HEK293 (cell line): ENCODE measurements at regions not wholly inside any gene's neighbourhood (a gene's known extent, or its start where the extent isn't known, plus 50 kb on each side); places are given as distances from the start of the nearest gene placed in this dataset.

Experiments
- CTCF ChIA-PET: fragments of 350-600 bp; formaldehyde crosslinking; extraction: SDS; loops from one replicate; lab custom pipeline; 2021; ENCODE audit warnings: antibody characterized with exemption; lab: Yijun Ruan, JAX
- POLR2A ChIA-PET: fragments of 300-600 bp; formaldehyde crosslinking; extraction: SDS; loops from one replicate; lab custom pipeline; 2020; ENCODE audit warnings: antibody characterized with exemption, inconsistent platforms; lab: Yijun Ruan, JAX
- H3K27ac ChIP-seq: fragments of 200-500 bp; sonication (Bioruptor generic); 2 replicates; pipeline ENCODE4 v1.5.1; 2014; ENCODE audit warnings: low read depth, low read length, control low read depth, inconsistent platforms; ENCODE audit errors: extremely low read depth
- H3K36me3 ChIP-seq, 2 experiments: fragments of 200-500 bp in 1 of 2; sonication (Bioruptor generic) in 1 of 2; 1 replicate in 1 of 2; 2 replicates in 1 of 2; pipeline ENCODE4 v1.5.1; 2014 to 2017; ENCODE audit warnings: inconsistent platforms in 2 of 2, low read length in 2 of 2; ENCODE audit not compliant: control insufficient read depth in 2 of 2, insufficient read depth in 1 of 2
- H3K4me1 ChIP-seq: fragments of 200-500 bp; sonication (Bioruptor generic); 2 replicates; pipeline ENCODE4 v1.5.1; 2014; ENCODE audit warnings: mild to moderate bottlenecking, low read length, inconsistent platforms; ENCODE audit not compliant: control insufficient read depth, insufficient read depth
- H3K4me3 ChIP-seq: 2 replicates; pipeline ENCODE4 v1.5.1; 2011; ENCODE audit warnings: low read depth, mild to moderate bottlenecking, control low read depth, low read length, moderate library complexity
- H3K9me3 ChIP-seq: fragments of 200-500 bp; sonication (Bioruptor generic); 2 replicates; pipeline ENCODE4 v1.5.1; 2014; ENCODE audit warnings: low read depth, low read length, inconsistent platforms; ENCODE audit not compliant: control insufficient read depth, insufficient read depth
- GLI2 ChIP-seq: fragments of 450-650 bp; formaldehyde crosslinking; IDR thresholded peaks from 2 replicates; pipeline ENCODE4; 2017; ENCODE audit warnings: missing biosample characterization, missing genetic modification characterization, low read depth, borderline replicate concordance
- KLF9 ChIP-seq: fragments of 450-650 bp; formaldehyde crosslinking; IDR thresholded peaks from 2 replicates; pipeline ENCODE4 v1.5.1; 2016; ENCODE audit warnings: missing biosample characterization, missing genetic modification characterization, low read depth
- OVOL3 ChIP-seq: fragments of 450-650 bp; formaldehyde crosslinking; IDR thresholded peaks from 2 replicates; pipeline ENCODE4 v1.5.1; 2016; ENCODE audit warnings: missing biosample characterization, missing genetic modification characterization
- PATZ1 ChIP-seq: fragments of 450-650 bp; formaldehyde crosslinking; IDR thresholded peaks from 2 replicates; pipeline ENCODE4 v1.5.1; 2016; ENCODE audit warnings: missing biosample characterization, missing genetic modification characterization
- ZBTB17 ChIP-seq: fragments of 450-650 bp; formaldehyde crosslinking; IDR thresholded peaks from 2 replicates; pipeline ENCODE4 v1.5.1; 2016; ENCODE audit warnings: missing biosample characterization, missing genetic modification characterization
- ZNF184 ChIP-seq: fragments of 450-650 bp; IDR thresholded peaks from 2 replicates; pipeline ENCODE4 v1.5.1; 2018; ENCODE audit warnings: missing biosample characterization, mild to moderate bottlenecking, missing genetic modification characterization
- ZNF341 ChIP-seq: fragments of 450-650 bp; formaldehyde crosslinking; IDR thresholded peaks from 2 replicates; pipeline ENCODE4; 2016; ENCODE audit warnings: low read depth, missing biosample characterization, missing genetic modification characterization
- ZNF391 ChIP-seq: fragments of 450-650 bp; formaldehyde crosslinking; IDR thresholded peaks from 2 replicates; pipeline ENCODE4 v1.5.1; 2016; ENCODE audit warnings: low read depth, missing biosample characterization, missing genetic modification characterization, borderline replicate concordance
- ZNF558 ChIP-seq: fragments of 450-650 bp; formaldehyde crosslinking; IDR thresholded peaks from 2 replicates; pipeline ENCODE4 v1.5.1; 2016; ENCODE audit warnings: missing biosample characterization, missing genetic modification characterization
- ZNF585B ChIP-seq: fragments of 450-650 bp; formaldehyde crosslinking; IDR thresholded peaks from 2 replicates; pipeline ENCODE4 v1.5.1; 2016; ENCODE audit warnings: missing biosample characterization, missing genetic modification characterization
- TF ChIP-seq, protein P1 (sequence below): fragments of 450-650 bp; formaldehyde crosslinking; IDR thresholded peaks from 2 replicates; pipeline ENCODE4 v1.5.1; 2016; ENCODE audit warnings: missing biosample characterization, missing genetic modification characterization
- TF ChIP-seq, protein P2 (sequence below): fragments of 450-650 bp; formaldehyde crosslinking; IDR thresholded peaks from 2 replicates; pipeline ENCODE4 v1.5.1; 2016; ENCODE audit warnings: missing biosample characterization, missing genetic modification characterization

DNA sequence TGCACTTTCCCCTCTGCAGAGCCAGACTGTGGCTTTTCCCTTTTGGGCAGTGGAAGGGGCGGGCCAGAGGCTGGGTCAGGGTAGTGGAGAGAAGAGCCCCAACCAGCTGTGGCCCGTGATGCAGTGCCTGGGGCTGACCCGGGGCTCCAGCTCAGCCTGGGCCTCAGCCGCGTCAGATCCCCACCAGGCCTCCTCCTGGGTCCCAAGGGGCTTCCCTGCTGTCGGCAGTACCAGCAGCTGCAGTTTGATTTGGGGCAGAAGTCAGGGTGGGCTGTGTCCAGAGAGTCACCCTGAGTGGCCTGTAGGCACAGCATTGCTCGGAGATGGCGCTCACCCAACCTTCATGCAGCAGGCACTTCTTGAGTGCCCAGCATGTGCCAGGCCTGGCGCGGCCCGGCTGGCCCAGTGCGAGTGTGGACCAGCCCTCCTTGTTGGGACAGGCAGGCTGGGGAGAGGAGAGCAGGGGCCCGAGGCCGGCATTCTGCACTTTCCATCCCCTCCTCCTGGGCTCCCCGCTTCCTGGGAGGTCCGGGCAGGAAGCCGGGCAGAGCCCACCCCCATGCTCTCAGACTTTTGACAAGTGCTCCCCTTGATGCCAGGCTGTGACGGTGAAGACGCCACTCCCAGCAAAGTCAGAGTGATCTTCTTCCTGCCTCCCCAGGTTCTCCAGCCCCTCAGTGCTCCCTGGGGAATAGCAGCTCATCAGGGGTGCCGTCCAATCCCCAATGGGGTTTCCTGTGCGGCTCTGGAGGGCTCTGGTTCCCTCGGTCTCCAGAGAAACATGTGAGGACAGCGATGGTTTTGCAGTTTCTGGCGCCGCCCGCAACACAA is 88.3 kb upstream of the COL5A1 start (continued):
- no peak for TF ChIP-seq PATZ1 (tag by site-specific recombination)
- no peak for TF ChIP-seq OVOL3 (tag by site-specific recombination)
- TF ChIP-seq ZNF341 (tag by site-specific recombination), result peak; percentile 30
- TF ChIP-seq GLI2 (tag by site-specific recombination), result no peak

- TF ChIP-seq ZNF391 (tag by site-specific recombination) (no peak), ZNF585B (tag by site-specific recombination) (no peak), ZNF558 (tag by site-specific recombination) (no peak)
- TF ChIP-seq, all 188 proteins: peak for 0
- Histone ChIP-seq H3K4me1 (0 out of 2 replicates have a peak, but pooled peaks cover 3% of the 10 kb centered on the region), H3K9me3 (no peaks in the 10 kb centered on the region), H3K27ac (no peak overlapping the region), H3K4me3 (no peak overlapping the region), H3K36me3 (no peaks in the 10 kb centered on the region)
- ChIA-PET POLR2A (no interaction called here), CTCF (interaction anchor here (1.1 kb wide), 1 partner anchor 49 kb away, joined by 3 read pairs; no protein-coding TSS in a partner anchor)
Observed at GRCh38 chr9:134553996-134554372, 87.6 kb upstream of the COL5A1 start.

GRCh38 chr9:134554373-134555093 is 87.1 kb upstream of the COL5A1 start:
- Histone ChIP-seq H3K27ac (no peak overlapping the region), H3K36me3 (no peaks in the 10 kb centered on the region), H3K9me3 (no peaks in the 10 kb centered on the region), H3K4me3 (no peak overlapping the region), H3K4me1 (0 out of 2 replicates have a peak, but pooled peaks cover 3% of the 10 kb centered on the region)
- TF ChIP-seq, protein P1, sequence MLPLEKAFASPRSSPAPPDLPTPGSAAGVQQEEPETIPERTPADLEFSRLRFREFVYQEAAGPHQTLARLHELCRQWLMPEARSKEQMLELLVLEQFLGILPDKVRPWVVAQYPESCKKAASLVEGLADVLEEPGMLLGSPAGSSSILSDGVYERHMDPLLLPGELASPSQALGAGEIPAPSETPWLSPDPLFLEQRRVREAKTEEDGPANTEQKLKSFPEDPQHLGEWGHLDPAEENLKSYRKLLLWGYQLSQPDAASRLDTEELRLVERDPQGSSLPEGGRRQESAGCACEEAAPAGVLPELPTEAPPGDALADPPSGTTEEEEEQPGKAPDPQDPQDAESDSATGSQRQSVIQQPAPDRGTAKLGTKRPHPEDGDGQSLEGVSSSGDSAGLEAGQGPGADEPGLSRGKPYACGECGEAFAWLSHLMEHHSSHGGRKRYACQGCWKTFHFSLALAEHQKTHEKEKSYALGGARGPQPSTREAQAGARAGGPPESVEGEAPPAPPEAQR, result no peak
- TF ChIP-seq, protein P2, sequence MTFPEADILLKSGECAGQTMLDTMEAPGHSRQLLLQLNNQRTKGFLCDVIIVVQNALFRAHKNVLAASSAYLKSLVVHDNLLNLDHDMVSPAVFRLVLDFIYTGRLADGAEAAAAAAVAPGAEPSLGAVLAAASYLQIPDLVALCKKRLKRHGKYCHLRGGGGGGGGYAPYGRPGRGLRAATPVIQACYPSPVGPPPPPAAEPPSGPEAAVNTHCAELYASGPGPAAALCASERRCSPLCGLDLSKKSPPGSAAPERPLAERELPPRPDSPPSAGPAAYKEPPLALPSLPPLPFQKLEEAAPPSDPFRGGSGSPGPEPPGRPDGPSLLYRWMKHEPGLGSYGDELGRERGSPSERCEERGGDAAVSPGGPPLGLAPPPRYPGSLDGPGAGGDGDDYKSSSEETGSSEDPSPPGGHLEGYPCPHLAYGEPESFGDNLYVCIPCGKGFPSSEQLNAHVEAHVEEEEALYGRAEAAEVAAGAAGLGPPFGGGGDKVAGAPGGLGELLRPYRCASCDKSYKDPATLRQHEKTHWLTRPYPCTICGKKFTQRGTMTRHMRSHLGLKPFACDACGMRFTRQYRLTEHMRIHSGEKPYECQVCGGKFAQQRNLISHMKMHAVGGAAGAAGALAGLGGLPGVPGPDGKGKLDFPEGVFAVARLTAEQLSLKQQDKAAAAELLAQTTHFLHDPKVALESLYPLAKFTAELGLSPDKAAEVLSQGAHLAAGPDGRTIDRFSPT (tag by site-specific recombination), result no peak
- peak; percentile 65 for TF ChIP-seq ZBTB17
- TF ChIP-seq KLF9 (tag by site-specific recombination), result no peak
- no peak for TF ChIP-seq ZNF184 (tag by site-specific recombination)
- POLR2A ChIA-PET, result no interaction called here
- CTCF ChIA-PET, result interaction anchor here (0.7 to 1.5 kb wide), 2 partner anchors 135 to 429 kb away, joined by 3 read pairs; no protein-coding TSS in a partner anchor
